RWPE1 (cell line): ENCODE measurements at regions not wholly inside any gene's neighbourhood (a gene's known extent, or its start where the extent isn't known, plus 50 kb on each side); places are given as distances from the start of the nearest gene placed in this dataset.
"Not testable (repeated sequence)": the region's sequence is repeated elsewhere in the genome, so short reads cannot be mapped to it uniquely, and the experiment has no call there.

ENCODE experiments used
- CTCF ChIA-PET: fragments of 350-600 bp; sonication (Branson Sonifier 250); formaldehyde crosslinking; extraction: SDS; loops from one replicate; lab custom pipeline; 2021; lab: Yijun Ruan, JAX
- POLR2A ChIA-PET: fragments of 400-600 bp; formaldehyde crosslinking; extraction: SDS; loops from one replicate; lab custom pipeline; 2020; ENCODE audit warnings: antibody characterized with exemption; ENCODE audit not compliant: low non-redundant PET; lab: Yijun Ruan, JAX
- DNase-seq: peaks from one replicate; pipeline ENCODE4 v3.0.0; 2012; ENCODE audit warnings: low spot score
- H3K27ac ChIP-seq: fragments of 450-650 bp; 2 replicates; pipeline ENCODE4 v1.5.1; 2017
- TF ChIP-seq, protein P1 (sequence below): fragments of 450-650 bp; conservative IDR thresholded peaks from 2 replicates; pipeline ENCODE4 v1.5.1; 2017; ENCODE audit warnings: low read depth, mild to moderate bottlenecking

DNA sequence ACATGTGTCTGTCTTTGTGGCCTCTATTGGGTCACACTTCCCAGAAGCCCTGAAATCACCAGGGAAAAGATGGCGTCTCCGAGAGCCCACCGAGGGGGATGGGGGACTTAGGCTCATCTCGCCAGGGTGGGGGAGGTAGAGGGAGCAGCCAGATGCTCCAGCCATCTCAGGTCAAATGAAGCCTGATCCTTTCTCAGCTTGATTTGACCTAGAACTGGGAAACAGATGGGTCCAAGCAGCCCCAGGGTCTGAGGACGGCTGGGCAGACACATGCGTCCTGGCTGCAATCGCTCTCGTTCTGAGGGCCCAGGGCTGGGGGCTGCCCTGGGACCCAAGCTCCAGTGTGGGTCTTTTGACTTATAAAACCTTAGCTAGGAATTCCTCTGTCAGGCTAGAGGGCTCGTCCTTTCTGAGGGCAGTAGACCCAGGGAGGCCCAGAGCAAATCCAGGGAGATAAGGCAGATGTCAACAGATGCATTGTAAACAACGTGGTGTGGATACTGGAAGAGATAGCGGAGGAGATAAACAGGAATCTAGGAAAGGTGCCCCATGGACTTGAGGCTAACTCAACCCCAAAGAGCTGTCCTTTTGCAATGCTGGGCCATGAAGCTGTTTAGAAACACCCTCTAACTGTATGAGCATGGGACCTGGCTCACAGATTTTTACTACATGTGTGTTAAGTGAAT lies 127.7 kb downstream of the MYCN start:
- H3K27ac ChIP-seq: no peak overlapping the region
- TF ChIP-seq, protein P1, sequence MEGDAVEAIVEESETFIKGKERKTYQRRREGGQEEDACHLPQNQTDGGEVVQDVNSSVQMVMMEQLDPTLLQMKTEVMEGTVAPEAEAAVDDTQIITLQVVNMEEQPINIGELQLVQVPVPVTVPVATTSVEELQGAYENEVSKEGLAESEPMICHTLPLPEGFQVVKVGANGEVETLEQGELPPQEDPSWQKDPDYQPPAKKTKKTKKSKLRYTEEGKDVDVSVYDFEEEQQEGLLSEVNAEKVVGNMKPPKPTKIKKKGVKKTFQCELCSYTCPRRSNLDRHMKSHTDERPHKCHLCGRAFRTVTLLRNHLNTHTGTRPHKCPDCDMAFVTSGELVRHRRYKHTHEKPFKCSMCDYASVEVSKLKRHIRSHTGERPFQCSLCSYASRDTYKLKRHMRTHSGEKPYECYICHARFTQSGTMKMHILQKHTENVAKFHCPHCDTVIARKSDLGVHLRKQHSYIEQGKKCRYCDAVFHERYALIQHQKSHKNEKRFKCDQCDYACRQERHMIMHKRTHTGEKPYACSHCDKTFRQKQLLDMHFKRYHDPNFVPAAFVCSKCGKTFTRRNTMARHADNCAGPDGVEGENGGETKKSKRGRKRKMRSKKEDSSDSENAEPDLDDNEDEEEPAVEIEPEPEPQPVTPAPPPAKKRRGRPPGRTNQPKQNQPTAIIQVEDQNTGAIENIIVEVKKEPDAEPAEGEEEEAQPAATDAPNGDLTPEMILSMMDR: no peak
- POLR2A ChIA-PET: no interaction called here
- CTCF ChIA-PET: no interaction called here
- no peak for DNase-seq

DNA sequence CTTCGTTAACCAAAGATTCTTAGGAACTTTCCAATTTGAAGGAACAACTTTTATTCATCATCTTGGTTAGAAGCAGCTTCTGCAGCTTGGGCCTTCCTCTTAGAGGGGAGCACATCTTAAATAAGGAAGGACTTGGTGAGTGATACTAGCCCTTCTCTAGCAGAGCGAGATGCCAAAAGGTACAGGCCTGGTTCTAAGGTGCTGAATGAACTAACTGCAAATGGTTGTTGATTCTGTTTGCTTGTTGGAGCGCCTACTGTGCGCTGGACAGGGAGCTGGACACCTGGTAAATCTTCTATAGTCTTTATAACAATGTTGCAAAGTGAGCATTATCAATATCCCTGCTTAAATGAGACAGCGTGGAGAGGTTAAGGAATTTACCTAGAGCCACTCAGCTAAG lies 127.1 kb downstream of the MYCN start:
- TF ChIP-seq, protein P1: no peak
- no peak overlapping the region for H3K27ac ChIP-seq
- ChIA-PET CTCF (no interaction called here), POLR2A (no interaction called here)
- no peak for DNase-seq

DNA sequence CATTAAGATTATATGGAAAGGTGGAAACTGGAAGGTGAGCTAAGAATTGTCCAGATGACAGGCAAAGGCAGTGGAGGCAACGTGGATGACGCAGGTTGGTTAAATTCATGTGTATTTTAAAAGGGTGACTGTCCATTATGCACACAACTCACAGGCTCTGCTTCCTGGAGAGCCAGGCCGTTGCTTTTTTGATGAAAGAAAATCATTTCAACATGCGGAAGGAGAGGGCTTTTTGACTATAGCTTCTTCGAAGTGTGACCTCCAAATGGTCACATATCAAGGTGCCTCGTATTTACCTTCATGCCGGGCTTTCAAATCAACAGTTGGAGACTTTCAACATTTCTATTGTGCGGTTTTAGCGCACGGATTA lies 126.7 kb downstream of the MYCN start:
- no peak for DNase-seq
- ChIA-PET CTCF (no interaction called here), POLR2A (no interaction called here)
- TF ChIP-seq, protein P1: no peak
- H3K27ac ChIP-seq: no peak overlapping the region

DNA sequence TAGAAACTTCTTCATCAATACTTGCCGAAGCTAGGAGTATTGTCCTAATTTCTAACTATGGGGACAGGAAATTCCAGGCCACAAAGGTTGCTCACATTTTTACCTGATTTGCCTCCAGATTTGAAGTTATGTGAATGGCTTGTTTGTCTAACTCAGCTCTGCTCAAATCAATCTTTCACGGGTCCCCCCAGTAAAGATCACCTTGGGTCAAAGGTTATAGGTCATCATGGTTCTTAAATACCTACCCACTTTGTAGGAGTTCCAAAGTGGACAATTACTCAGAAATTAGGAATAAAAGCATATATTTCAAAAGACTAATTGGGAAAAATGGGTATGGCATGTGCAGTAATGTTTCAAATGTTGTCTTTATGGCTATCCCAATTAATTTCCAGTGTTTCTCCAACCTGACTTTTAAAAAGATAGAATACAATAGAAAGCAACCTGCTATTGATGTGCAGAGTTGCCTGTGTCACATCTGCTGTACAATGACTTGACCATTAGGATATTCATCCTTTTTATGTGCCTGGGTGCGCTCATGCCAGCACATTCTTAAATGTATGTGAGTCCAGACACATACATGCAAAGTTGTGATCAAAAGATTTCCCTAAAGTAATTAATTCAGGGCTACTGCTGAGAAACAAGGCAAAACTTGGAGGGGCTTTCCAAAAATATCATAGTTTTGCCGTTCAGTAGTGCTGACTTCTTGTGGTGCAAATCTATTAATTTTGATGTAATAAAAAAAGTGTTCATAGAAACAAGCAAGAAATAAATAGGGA lies 126.1 kb downstream of the MYCN start:
- ChIA-PET POLR2A (no interaction called here), CTCF (interaction anchor here (0.6 kb wide), 1 partner anchor 1071 kb away, joined by 3 read pairs; no protein-coding TSS in a partner anchor)
- TF ChIP-seq, protein P1: no peak
- no peak for DNase-seq
- no peak overlapping the region for H3K27ac ChIP-seq

DNA sequence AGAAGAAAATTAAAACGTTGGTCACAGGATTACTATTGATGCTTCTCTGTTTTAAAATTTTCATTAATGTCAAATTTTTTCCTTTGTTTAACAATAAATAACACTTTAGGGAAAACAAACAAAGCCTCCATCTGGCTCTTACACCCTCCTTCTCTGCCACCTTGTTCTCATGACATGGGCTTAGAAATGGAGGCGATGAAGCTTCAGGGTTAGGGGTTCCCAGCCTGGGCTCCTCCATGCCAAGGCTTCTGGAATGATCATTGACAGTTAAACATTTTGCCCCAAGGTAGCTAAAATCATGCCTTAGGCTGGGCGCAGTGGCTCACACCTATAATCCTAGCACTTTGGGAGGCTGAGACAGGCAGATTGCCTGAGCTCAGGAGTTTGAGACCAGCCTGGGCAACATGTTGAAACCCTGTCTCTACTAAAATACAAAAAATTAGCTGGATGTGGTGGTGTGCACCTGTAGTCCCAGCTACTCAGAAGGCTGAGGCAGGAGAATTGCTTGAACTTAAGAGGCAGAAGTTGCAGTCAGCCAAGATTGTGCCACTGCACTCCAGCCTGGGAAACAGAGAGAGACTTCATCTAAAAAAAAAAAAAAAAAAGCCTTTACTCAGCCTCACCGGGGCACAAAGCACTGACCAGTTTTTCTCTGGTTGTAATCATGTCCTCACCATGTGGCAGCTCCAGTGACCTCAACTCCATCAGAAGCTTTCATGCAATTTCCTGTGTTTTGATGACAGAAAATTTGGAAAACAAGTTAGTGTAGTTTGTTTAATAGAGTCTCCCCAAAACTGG lies 125.1 kb downstream of the MYCN start:
- H3K27ac ChIP-seq, CTCF ChIA-PET, DNase-seq, POLR2A ChIA-PET: not testable (repeated sequence)

DNA sequence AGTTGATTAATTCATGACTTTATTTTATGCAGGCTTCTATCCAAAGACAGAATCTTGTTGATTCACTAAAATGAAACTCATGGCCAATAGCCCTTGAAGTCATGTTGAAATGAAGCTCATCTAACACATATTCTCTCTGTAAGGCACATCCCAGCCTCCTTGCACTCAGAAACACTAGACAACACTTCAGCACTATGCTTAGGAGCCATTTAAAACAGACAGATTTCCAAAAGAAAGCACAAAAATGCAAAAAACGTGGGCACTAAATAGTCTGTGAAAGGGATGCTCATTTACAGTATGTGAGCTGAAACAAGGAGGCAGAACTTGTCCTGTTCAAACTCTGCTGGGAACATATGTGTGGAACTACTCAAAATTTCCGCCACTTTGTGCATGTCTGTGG lies 124.4 kb downstream of the MYCN start:
- CTCF ChIA-PET: no interaction called here
- no peak for DNase-seq
- POLR2A ChIA-PET: no interaction called here
- TF ChIP-seq, protein P1: no peak
- no peak overlapping the region for H3K27ac ChIP-seq
